Neural crest cell (in vitro differentiated cells): ENCODE measurements at regions not wholly inside any gene's neighbourhood (a gene's known extent, or its start where the extent isn't known, plus 50 kb on each side); places are given as distances from the start of the nearest gene placed in this dataset.

Source experiments
- DNase-seq: peaks from one replicate; pipeline ENCODE4 v3.0.0; 2021; ENCODE audit warnings: low read depth, mixed read lengths, low spot score
- H3K27ac Mint-ChIP-seq: one replicate; pipeline ENCODE4 v1.8.0; 2021; ENCODE audit warnings: mild to moderate bottlenecking, mixed read lengths; ENCODE audit not compliant: unreplicated experiment
- H3K27me3 Mint-ChIP-seq: 2 replicates; pipeline ENCODE4 v1.8.0; 2021; ENCODE audit warnings: low read depth, mild to moderate bottlenecking, mixed read lengths
- H3K36me3 Mint-ChIP-seq: 2 replicates; pipeline ENCODE4 v1.8.0; 2021; ENCODE audit warnings: low read depth, mild to moderate bottlenecking, mixed read lengths
- H3K4me1 Mint-ChIP-seq: 2 replicates; pipeline ENCODE4 v1.8.0; 2021; ENCODE audit warnings: mixed read lengths
- H3K4me3 Mint-ChIP-seq: one replicate; pipeline ENCODE4 v1.8.0; 2021; ENCODE audit warnings: mild to moderate bottlenecking, mixed read lengths
- H3K9me3 Mint-ChIP-seq: 2 replicates; pipeline ENCODE4 v1.8.0; 2021; ENCODE audit warnings: mixed read lengths
- CTCF ChIP-seq: fragments of 200-600 bp; sonication (generic); conservative IDR thresholded peaks from 2 replicates; pipeline ENCODE4 v1.5.0; 2021; ENCODE audit warnings: antibody characterized with exemption, mild to moderate bottlenecking

GRCh38 chr18:39779926-39780325, 2175.1 kb upstream of the PIK3C3 start:
- Mint-ChIP-seq H3K36me3 (peaks cover 6% of the 10 kb centered on the region), H3K4me3 (no peak overlapping the region), H3K27ac (no peak overlapping the region), H3K27me3 (no peaks in the 10 kb centered on the region), H3K9me3 (peaks cover 4% of the 10 kb centered on the region), H3K4me1 (peaks cover 45% of the 10 kb centered on the region)
- DNase-seq = no peak
- TF ChIP-seq CTCF = no peak

GRCh38 chr18:39776766-39777165, 2178.3 kb upstream of the PIK3C3 start:
- Mint-ChIP-seq H3K4me3 (no peak overlapping the region), H3K9me3 (peaks cover 8% of the 10 kb centered on the region), H3K27me3 (no peaks in the 10 kb centered on the region), H3K4me1 (peaks cover 31% of the 10 kb centered on the region), H3K36me3 (peaks cover 9% of the 10 kb centered on the region), H3K27ac (no peak overlapping the region)
- no peak for TF ChIP-seq CTCF
- DNase-seq = no peak

GRCh38 chr18:39774957-39775598, 2180.0 kb upstream of the PIK3C3 start:
- Mint-ChIP-seq H3K4me1 (peaks cover 17% of the 10 kb centered on the region), H3K9me3 (peaks cover 8% of the 10 kb centered on the region), H3K27me3 (no peaks in the 10 kb centered on the region), H3K4me3 (no peak overlapping the region), H3K27ac (no peak overlapping the region), H3K36me3 (peaks cover 9% of the 10 kb centered on the region)
- TF ChIP-seq CTCF = no peak
- no peak for DNase-seq

GRCh38 chr18:39773646-39774045, 2181.4 kb upstream of the PIK3C3 start:
- no peaks in the 10 kb centered on the region for H3K27me3 Mint-ChIP-seq
- H3K4me1 Mint-ChIP-seq = peaks cover 17% of the 10 kb centered on the region
- H3K36me3 Mint-ChIP-seq = peaks cover 6% of the 10 kb centered on the region
- DNase-seq = no peak
- no peak for TF ChIP-seq CTCF
- H3K9me3 Mint-ChIP-seq = peaks cover 7% of the 10 kb centered on the region
- no peak overlapping the region for H3K27ac Mint-ChIP-seq
- H3K4me3 Mint-ChIP-seq = no peak overlapping the region

- no peak overlapping the region for H3K27ac Mint-ChIP-seq
- TF ChIP-seq CTCF = no peak
- no peaks in the 10 kb centered on the region for H3K27me3 Mint-ChIP-seq
- no peak for DNase-seq
- no peak overlapping the region for H3K4me3 Mint-ChIP-seq
- peaks cover 7% of the 10 kb centered on the region for H3K9me3 Mint-ChIP-seq
- peaks cover 6% of the 10 kb centered on the region for H3K36me3 Mint-ChIP-seq
- peaks cover 17% of the 10 kb centered on the region for H3K4me1 Mint-ChIP-seq
Observed at GRCh38 chr18:39772155-39772919, 2182.7 kb upstream of the PIK3C3 start.
